ENCODE measurements at regions not wholly inside any gene's neighbourhood (a gene's known extent, or its start where the extent isn't known, plus 50 kb on each side); places are given as distances from the start of the nearest gene placed in this dataset.

GRCh38 chr4:150007512-150007911 is 70.7 kb upstream of the DCLK2 start:
- TF ChIP-seq CTCF (conservative IDR thresholded peaks at IDR 0.05), result no peak
- TF ChIP-seq EZH2 (IDR thresholded peaks at IDR 0.05; ENCODE audit: low read depth), result no peak
